ENCODE measurements at regions not wholly inside any gene's neighbourhood (a gene's known extent, or its start where the extent isn't known, plus 50 kb on each side); places are given as distances from the start of the nearest gene placed in this dataset.

- ChIA-PET POLR2A (no interaction called here), CTCF (interaction anchor here (1.0 to 1.1 kb wide), 2 partner anchors 23 to 85 kb away, joined by 3 read pairs; no protein-coding TSS in a partner anchor)
- TF ChIP-seq CTCF (IDR thresholded peaks at IDR 0.05; ENCODE audit: insufficient read depth, low read length, missing control alignments), result no peak
- H3K4me3 ChIP-seq (ENCODE audit: low read depth, low read length), result no peak overlapping the region
- DNase-seq (ENCODE audit: low read depth, low spot score), result no peak
Measured at GRCh38 chr6:6781873-6782227, 193.3 kb downstream of the LY86 start.

- no peak for TF ChIP-seq CTCF (IDR thresholded peaks at IDR 0.05; ENCODE audit: insufficient read depth, low read length, missing control alignments)
- POLR2A ChIA-PET, result no interaction called here
- CTCF ChIA-PET, result interaction anchor here (0.9 kb wide), 1 partner anchor 25 kb away, joined by 3 read pairs; no protein-coding TSS in a partner anchor
Measured at GRCh38 chr6:6783721-6784120, 195.2 kb downstream of the LY86 start.

GRCh38 chr6:6784514-6785162 lies 196.1 kb downstream of the LY86 start:
- ChIA-PET POLR2A (no interaction called here), CTCF (interaction anchor here (0.9 kb wide), 1 partner anchor 26 kb away, joined by 3 read pairs; no protein-coding TSS in a partner anchor)
- no peak for TF ChIP-seq CTCF (IDR thresholded peaks at IDR 0.05; ENCODE audit: insufficient read depth, low read length, missing control alignments)

More at GRCh38 chr6:6783721-6784120, 195.2 kb downstream of the LY86 start:
- peak; percentile 24 for DNase-seq (ENCODE audit: low read depth, low spot score)
- no peak overlapping the region for H3K4me3 ChIP-seq (ENCODE audit: low read depth, low read length)

GRCh38 chr6:6785163-6785521 lies 196.6 kb downstream of the LY86 start:
- ChIA-PET CTCF (no interaction called here), POLR2A (no interaction called here)
- DNase-seq (ENCODE audit: low read depth, low spot score), result no peak
- TF ChIP-seq CTCF (IDR thresholded peaks at IDR 0.05; ENCODE audit: insufficient read depth, low read length, missing control alignments), result no peak
- H3K4me3 ChIP-seq (ENCODE audit: low read depth, low read length), result no peak overlapping the region

More at GRCh38 chr6:6784514-6785162, 196.1 kb downstream of the LY86 start:
- no peak for DNase-seq (ENCODE audit: low read depth, low spot score)
- H3K4me3 ChIP-seq (ENCODE audit: low read depth, low read length), result no peak overlapping the region

GRCh38 chr6:6788394-6789032 lies 200.0 kb downstream of the LY86 start:
- no peak overlapping the region for H3K4me3 ChIP-seq (ENCODE audit: low read depth, low read length)
- ChIA-PET POLR2A (no interaction called here), CTCF (no interaction called here)
- DNase-seq (ENCODE audit: low read depth, low spot score), result no peak
- TF ChIP-seq CTCF (IDR thresholded peaks at IDR 0.05; ENCODE audit: insufficient read depth, low read length, missing control alignments), result no peak

GRCh38 chr6:6790393-6790792 lies 201.9 kb downstream of the LY86 start:
- no peak for TF ChIP-seq CTCF (IDR thresholded peaks at IDR 0.05; ENCODE audit: insufficient read depth, low read length, missing control alignments)

More at GRCh38 chr6:6790393-6790792, 201.9 kb downstream of the LY86 start:
- ChIA-PET CTCF (no interaction called here), POLR2A (no interaction called here)
- no peak for DNase-seq (ENCODE audit: low read depth, low spot score)
- H3K4me3 ChIP-seq (ENCODE audit: low read depth, low read length), result no peak overlapping the region

Measured in AG04449 (cell line).